GM20000 (cell line): ENCODE measurements at regions not wholly inside any gene's neighbourhood (a gene's known extent, or its start where the extent isn't known, plus 50 kb on each side); places are given as distances from the start of the nearest gene placed in this dataset.

Experiments
- DNase-seq: peaks from one replicate; pipeline ENCODE4 v3.0.0; 2012; ENCODE audit warnings: low spot score
- TF ChIP-seq, protein P1 (sequence below): IDR thresholded peaks from 2 replicates; pipeline ENCODE4 v1.5.1; 2012; ENCODE audit warnings: mild to moderate bottlenecking, control low read depth; ENCODE audit errors: extremely low read depth, missing control alignments

- TF ChIP-seq, protein P1, sequence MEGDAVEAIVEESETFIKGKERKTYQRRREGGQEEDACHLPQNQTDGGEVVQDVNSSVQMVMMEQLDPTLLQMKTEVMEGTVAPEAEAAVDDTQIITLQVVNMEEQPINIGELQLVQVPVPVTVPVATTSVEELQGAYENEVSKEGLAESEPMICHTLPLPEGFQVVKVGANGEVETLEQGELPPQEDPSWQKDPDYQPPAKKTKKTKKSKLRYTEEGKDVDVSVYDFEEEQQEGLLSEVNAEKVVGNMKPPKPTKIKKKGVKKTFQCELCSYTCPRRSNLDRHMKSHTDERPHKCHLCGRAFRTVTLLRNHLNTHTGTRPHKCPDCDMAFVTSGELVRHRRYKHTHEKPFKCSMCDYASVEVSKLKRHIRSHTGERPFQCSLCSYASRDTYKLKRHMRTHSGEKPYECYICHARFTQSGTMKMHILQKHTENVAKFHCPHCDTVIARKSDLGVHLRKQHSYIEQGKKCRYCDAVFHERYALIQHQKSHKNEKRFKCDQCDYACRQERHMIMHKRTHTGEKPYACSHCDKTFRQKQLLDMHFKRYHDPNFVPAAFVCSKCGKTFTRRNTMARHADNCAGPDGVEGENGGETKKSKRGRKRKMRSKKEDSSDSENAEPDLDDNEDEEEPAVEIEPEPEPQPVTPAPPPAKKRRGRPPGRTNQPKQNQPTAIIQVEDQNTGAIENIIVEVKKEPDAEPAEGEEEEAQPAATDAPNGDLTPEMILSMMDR: no peak
- DNase-seq: no peak
These were observed 120.2 kb upstream of the ERRFI1 start for GRCh38 chr1:8146257-8146855.

DNA sequence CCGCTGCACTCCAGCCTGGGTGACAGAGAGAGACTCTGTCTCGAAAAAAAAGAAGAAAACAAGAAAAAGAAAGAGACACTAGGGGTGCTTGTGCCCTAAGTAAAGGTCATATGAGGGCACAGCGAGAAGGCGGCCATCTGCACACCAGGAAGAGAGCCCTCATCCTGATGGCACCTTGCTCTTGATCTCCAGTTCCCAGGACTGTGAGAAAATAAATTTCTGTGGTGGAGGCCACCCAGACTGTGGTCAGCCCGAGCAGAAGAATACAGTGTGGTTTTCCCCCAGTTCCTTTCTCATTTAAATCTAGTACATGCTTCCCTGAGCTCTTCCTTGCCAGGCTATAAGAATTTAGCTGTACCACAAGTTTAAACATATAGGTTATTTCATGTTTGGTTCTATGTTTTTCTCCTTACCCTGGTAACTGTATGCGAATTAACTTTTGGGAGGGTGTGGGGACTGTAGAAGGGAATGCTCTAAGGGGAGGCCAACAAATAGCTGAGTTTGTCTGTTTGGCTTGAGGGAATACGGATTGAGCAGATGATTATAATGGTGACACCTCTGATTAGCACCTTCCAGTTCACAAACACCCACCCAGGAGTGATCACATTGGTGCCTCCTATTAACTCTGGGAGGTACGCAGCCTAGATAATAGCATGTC is 119.6 kb upstream of the ERRFI1 start:
- TF ChIP-seq, protein P1: no peak
- DNase-seq: no peak

GRCh38 chr1:8144323-8144722 is 118.2 kb upstream of the ERRFI1 start:
- no peak for DNase-seq
- TF ChIP-seq, protein P1: no peak

- TF ChIP-seq, protein P1: no peak
- no peak for DNase-seq
These were observed 117.0 kb upstream of the ERRFI1 start for GRCh38 chr1:8142955-8143629.

DNA sequence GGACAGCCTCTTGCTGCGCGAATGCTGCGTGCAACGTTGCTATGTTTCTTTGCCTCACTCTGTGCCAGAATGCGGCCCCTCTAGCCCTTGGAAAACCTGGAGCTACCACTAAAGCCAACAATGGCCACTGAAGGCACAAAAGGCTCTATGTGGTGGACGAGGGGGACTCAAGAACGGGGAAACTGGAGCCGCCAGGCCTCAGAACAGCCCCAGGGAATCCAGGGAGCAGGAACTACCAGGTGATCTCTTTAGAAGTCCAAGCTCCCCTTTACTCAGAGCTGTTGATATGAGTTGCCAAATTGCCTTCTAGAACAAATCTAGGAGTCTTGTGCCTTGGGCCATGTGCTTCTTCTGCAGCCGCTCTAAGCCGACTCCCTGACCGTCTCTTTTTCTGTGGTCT is 113.8 kb upstream of the ERRFI1 start:
- TF ChIP-seq, protein P1: no peak
- DNase-seq: no peak

- no peak for DNase-seq
- TF ChIP-seq, protein P1: no peak
These were observed 113.3 kb upstream of the ERRFI1 start for GRCh38 chr1:8139383-8139782.

GRCh38 chr1:8138673-8139072 is 112.6 kb upstream of the ERRFI1 start:
- DNase-seq: no peak
- TF ChIP-seq, protein P1: no peak
